BLaER1 (cell line): ENCODE measurements at regions not wholly inside any gene's neighbourhood (a gene's known extent, or its start where the extent isn't known, plus 50 kb on each side); places are given as distances from the start of the nearest gene placed in this dataset.
A peak's percentile ranks its signal among the peaks of the same experiment; 100 is the strongest.

Experiments used
- H3K27ac ChIP-seq: shearing (Covaris generic); formaldehyde crosslinking; 2 replicates; pipeline ENCODE4 v1.8.1; 2022
- H3K27me3 ChIP-seq: shearing (Covaris generic); formaldehyde crosslinking; 2 replicates; pipeline ENCODE4 v1.8.1; 2022
- H3K36me3 ChIP-seq: shearing (Covaris generic); formaldehyde crosslinking; 2 replicates; pipeline ENCODE4 v1.8.1; 2022
- H3K4me1 ChIP-seq: shearing (Covaris generic); formaldehyde crosslinking; 2 replicates; pipeline ENCODE4 v1.8.1; 2022
- H3K4me2 ChIP-seq: shearing (Covaris generic); formaldehyde crosslinking; 2 replicates; pipeline ENCODE4 v1.8.1; 2022
- H3K4me3 ChIP-seq: shearing (Covaris generic); formaldehyde crosslinking; 2 replicates; pipeline ENCODE4 v1.8.1; 2022
- H3K9ac ChIP-seq: shearing (Covaris generic); formaldehyde crosslinking; 2 replicates; pipeline ENCODE4 v1.8.1; 2022
- H3K9me3 ChIP-seq: shearing (Covaris generic); formaldehyde crosslinking; 2 replicates; pipeline ENCODE4 v1.8.1; 2022
- H4K20me1 ChIP-seq: shearing (Covaris generic); formaldehyde crosslinking; 2 replicates; pipeline ENCODE4 v1.8.1; 2022
- Cebpa-rat ChIP-seq: shearing (Covaris generic); IDR thresholded peaks from 2 replicates; pipeline ENCODE4 v1.8.1; 2022

DNA sequence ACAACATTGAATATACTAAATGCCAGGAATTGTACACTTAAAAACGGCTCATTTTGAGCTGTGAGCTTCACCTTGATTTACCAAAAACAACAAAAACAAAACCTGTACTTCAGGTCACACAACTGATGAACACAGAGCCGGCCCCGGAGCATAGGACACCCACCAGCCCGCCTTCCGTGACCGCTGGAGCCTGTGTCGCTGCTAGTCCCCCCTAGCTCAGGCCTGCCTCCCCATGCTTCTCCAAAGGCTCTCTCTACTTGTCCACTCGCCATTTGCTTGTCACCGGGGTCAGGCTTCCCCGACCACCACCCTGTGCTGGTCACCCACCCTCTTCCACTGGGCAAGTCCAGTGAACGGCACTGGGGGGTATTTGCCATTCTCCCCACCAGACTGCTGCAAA lies 113.8 kb upstream of the TNRC6C start:
- Histone ChIP-seq H3K4me1 (peaks cover 82% of the 10 kb centered on the region), H3K4me3 (no peak overlapping the region), H3K27me3 (no peaks in the 10 kb centered on the region), H3K9ac (no peak overlapping the region), H4K20me1 (peaks cover 14% of the 10 kb centered on the region), H3K9me3 (no peaks in the 10 kb centered on the region), H3K36me3 (no peaks in the 10 kb centered on the region), H3K4me2 (peak overlapping the region; percentile 39), H3K27ac (0 out of 2 replicates have a peak overlapping the region, but pooled peaks have one; percentile 12)
- TF ChIP-seq Cebpa-rat = no peak

DNA sequence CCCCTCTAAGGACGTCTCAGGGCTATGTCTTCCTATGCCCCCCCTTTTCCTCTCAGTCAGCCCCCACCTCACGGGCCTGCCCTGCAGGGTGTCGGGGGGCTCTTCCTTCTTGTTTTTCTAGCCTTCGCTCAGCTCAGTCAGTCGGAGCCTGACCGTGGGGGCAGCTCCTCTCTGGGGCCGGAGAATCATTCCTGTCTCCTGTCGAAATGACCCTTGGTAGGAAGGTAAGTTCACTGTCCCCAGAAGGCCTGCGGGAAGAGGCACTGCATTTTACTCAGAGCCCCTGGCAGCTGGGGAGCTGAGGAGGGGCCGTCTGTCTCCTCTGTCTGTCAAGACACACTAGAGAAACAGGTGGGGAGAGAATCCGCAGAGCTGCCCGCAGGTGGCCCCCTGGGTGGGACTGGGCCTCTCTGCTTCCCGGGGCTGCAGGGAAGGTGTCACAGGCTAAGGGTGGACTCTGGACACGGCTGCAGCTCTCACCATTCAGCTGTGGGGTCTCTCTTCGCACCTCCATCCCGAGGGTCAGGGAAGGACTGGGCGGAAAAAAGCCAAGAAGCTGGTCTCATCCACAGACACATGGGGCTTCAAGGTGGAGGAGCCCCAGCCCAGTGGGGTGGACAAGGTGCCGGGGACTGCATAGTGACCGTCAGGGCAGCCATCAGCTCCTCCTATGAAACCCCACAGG lies 112.8 kb upstream of the TNRC6C start:
- Histone ChIP-seq H4K20me1 (peaks cover 14% of the 10 kb centered on the region), H3K4me2 (peak overlapping the region; percentile 94), H3K9ac (peak overlapping the region; percentile 42; the same call in 1 of the 2 replicates)

GRCh38 chr17:77846531-77847085 lies 111.9 kb upstream of the TNRC6C start:
- Histone ChIP-seq H3K4me2 (peak overlapping the region; percentile 94), H3K27ac (peak overlapping the region; percentile 80), H3K27me3 (no peaks in the 10 kb centered on the region), H4K20me1 (peaks cover 14% of the 10 kb centered on the region), H3K9ac (peak overlapping the region; percentile 58), H3K36me3 (no peaks in the 10 kb centered on the region), H3K4me3 (peak overlapping the region; percentile 35; the same call in 1 of the 2 replicates), H3K4me1 (peaks cover 73% of the 10 kb centered on the region), H3K9me3 (no peaks in the 10 kb centered on the region)
- no peak for TF ChIP-seq Cebpa-rat

More for the DNA sequence above, 112.8 kb upstream of the TNRC6C start:
- no peaks in the 10 kb centered on the region for H3K36me3 ChIP-seq
- H3K27ac ChIP-seq = peak overlapping the region; percentile 80
- no peak for TF ChIP-seq Cebpa-rat
- H3K4me3 ChIP-seq = no peak overlapping the region
- H3K4me1 ChIP-seq = peaks cover 77% of the 10 kb centered on the region
- no peaks in the 10 kb centered on the region for H3K9me3 ChIP-seq
- no peaks in the 10 kb centered on the region for H3K27me3 ChIP-seq

- H3K27me3 ChIP-seq = no peaks in the 10 kb centered on the region
- peak overlapping the region; percentile 74 for H3K27ac ChIP-seq
- H3K9me3 ChIP-seq = no peaks in the 10 kb centered on the region
- TF ChIP-seq Cebpa-rat = no peak
- H4K20me1 ChIP-seq = peaks cover 14% of the 10 kb centered on the region
- peaks cover 64% of the 10 kb centered on the region for H3K4me1 ChIP-seq
- peak overlapping the region; percentile 58 for H3K9ac ChIP-seq
- H3K4me2 ChIP-seq = peak overlapping the region; percentile 94
- H3K4me3 ChIP-seq = peak overlapping the region; percentile 35; the same call in 1 of the 2 replicates
- H3K36me3 ChIP-seq = no peaks in the 10 kb centered on the region
Measured at GRCh38 chr17:77847221-77848085, 111.0 kb upstream of the TNRC6C start.

- Histone ChIP-seq H3K36me3 (no peaks in the 10 kb centered on the region), H3K9ac (no peak overlapping the region), H3K27me3 (no peaks in the 10 kb centered on the region), H3K4me2 (peak overlapping the region; percentile 94), H3K4me1 (peaks cover 56% of the 10 kb centered on the region), H3K27ac (peak overlapping the region; percentile 74; the same call in 1 of the 2 replicates), H3K4me3 (no peak overlapping the region), H4K20me1 (peaks cover 14% of the 10 kb centered on the region), H3K9me3 (no peaks in the 10 kb centered on the region)
- no peak for TF ChIP-seq Cebpa-rat
Measured at GRCh38 chr17:77848257-77848656, 110.2 kb upstream of the TNRC6C start.

GRCh38 chr17:77849239-77849638 lies 109.3 kb upstream of the TNRC6C start:
- Histone ChIP-seq H3K9ac (no peak overlapping the region), H3K4me1 (peaks cover 56% of the 10 kb centered on the region), H3K27me3 (no peaks in the 10 kb centered on the region), H4K20me1 (peaks cover 14% of the 10 kb centered on the region), H3K36me3 (no peaks in the 10 kb centered on the region), H3K4me3 (no peak overlapping the region), H3K9me3 (no peaks in the 10 kb centered on the region), H3K27ac (no peak overlapping the region), H3K4me2 (no peak overlapping the region)
- TF ChIP-seq Cebpa-rat = no peak

DNA sequence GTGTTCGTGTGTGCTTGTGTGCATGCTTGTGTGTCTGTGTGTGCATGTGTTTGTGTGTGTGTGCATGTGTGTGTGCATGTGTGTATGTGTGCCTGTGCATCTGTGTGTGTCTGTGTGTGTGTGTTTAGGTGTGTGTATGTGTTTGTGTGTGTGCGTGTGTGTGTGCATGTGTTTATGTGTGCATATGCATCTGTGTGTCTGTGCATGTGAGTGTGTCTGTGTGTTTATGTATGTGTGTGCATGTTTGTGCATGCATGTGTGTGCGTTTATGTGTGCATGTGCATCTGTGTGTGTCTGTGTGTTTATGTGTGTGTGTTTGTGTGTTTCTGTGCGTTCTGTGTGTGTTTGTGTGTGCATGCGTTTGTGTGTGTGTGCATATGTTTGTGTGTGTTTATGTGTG lies 106.6 kb upstream of the TNRC6C start:
- Histone ChIP-seq H3K4me3 (no peak overlapping the region), H3K4me2 (no peak overlapping the region), H3K9ac (no peak overlapping the region), H3K9me3 (no peaks in the 10 kb centered on the region), H4K20me1 (peaks cover 4% of the 10 kb centered on the region), H3K4me1 (peaks cover 35% of the 10 kb centered on the region), H3K27ac (no peak overlapping the region), H3K27me3 (no peaks in the 10 kb centered on the region), H3K36me3 (no peaks in the 10 kb centered on the region)
- TF ChIP-seq Cebpa-rat = no peak

DNA sequence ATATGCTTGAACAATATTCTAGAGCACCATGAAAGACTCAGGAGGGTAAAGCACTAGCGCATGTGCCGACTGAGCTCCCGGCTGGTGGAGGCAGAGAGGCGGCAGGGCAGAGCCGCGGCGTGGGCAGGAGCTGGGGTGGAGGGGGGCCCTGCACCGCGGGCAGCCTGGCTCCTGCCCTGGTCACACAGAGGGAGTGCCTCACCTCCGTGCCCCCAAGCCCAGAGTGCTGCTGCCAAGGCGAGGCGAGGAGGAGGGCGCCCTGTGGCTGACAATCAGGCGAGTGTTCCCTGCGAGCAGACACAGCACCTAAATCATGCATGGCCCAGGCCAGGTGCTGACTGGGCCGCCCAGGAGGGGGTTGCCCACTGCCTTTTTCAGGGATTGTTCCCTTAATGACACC lies 105.8 kb upstream of the TNRC6C start:
- Histone ChIP-seq H3K4me3 (no peak overlapping the region), H3K4me1 (peaks cover 27% of the 10 kb centered on the region), H3K4me2 (no peak overlapping the region), H3K9me3 (no peaks in the 10 kb centered on the region), H3K27ac (no peak overlapping the region), H3K36me3 (no peaks in the 10 kb centered on the region), H3K9ac (no peak overlapping the region), H4K20me1 (no peaks in the 10 kb centered on the region), H3K27me3 (no peaks in the 10 kb centered on the region)
- no peak for TF ChIP-seq Cebpa-rat

GRCh38 chr17:77853191-77853977 lies 105.1 kb upstream of the TNRC6C start:
- TF ChIP-seq Cebpa-rat = no peak
- H3K9ac ChIP-seq = no peak overlapping the region
- H3K27ac ChIP-seq = no peak overlapping the region
- H4K20me1 ChIP-seq = no peaks in the 10 kb centered on the region
- H3K9me3 ChIP-seq = no peaks in the 10 kb centered on the region
- peaks cover 21% of the 10 kb centered on the region for H3K4me1 ChIP-seq
- no peaks in the 10 kb centered on the region for H3K27me3 ChIP-seq
- H3K36me3 ChIP-seq = no peaks in the 10 kb centered on the region
- peak overlapping the region; percentile 49 for H3K4me2 ChIP-seq
- H3K4me3 ChIP-seq = no peak overlapping the region
